Spinal cord (tissue), 9 donors: ENCODE measurements at regions not wholly inside any gene's neighbourhood (a gene's known extent, or its start where the extent isn't known, plus 50 kb on each side); places are given as distances from the start of the nearest gene placed in this dataset.

Source experiments
- DNase-seq, 6 donors: peaks; one replicate each; pipeline versions ENCODE4 v3.0.0 to v3.0.0-alpha.2; 2013 to 2015; ENCODE audit warnings: low spot score in 6 of 6, low read depth in 4 of 6
- H3K27ac ChIP-seq: one replicate; pipeline ENCODE4 v1.5.1; 2013; ENCODE audit warnings: low read depth, low read length, control low read depth
- H3K27me3 ChIP-seq: one replicate; pipeline ENCODE4 v1.6.1; 2013; ENCODE audit warnings: low read length; ENCODE audit not compliant: control insufficient read depth, insufficient read depth
- H3K36me3 ChIP-seq: one replicate; pipeline ENCODE4 v1.6.1; 2013; ENCODE audit warnings: low read length; ENCODE audit not compliant: control insufficient read depth, insufficient read depth
- H3K4me1 ChIP-seq: one replicate; pipeline ENCODE4 v1.6.1; 2013; ENCODE audit warnings: low read length; ENCODE audit not compliant: control insufficient read depth, insufficient read depth
- H3K4me3 ChIP-seq: one replicate; pipeline ENCODE4 v1.5.1; 2013; ENCODE audit warnings: low read depth, low read length, control low read depth
- H3K9me3 ChIP-seq: one replicate; pipeline ENCODE4 v1.6.1; 2013; ENCODE audit warnings: low read length; ENCODE audit not compliant: control insufficient read depth, insufficient read depth
- WGBS: methylation state at CpG from one replicate; pipeline ENCODE4 v1.1.5; 2013; ENCODE audit warnings: missing lambda C conversion rate; ENCODE audit not compliant: insufficient coverage; 5-methylcytosine and 5-hydroxymethylcytosine counted together
- donor health status: healthy.

- H3K4me1 ChIP-seq, result peaks cover 9% of the 10 kb centered on the region
- H3K27ac ChIP-seq, result no peak overlapping the region
- DNase-seq, result peak in 2 of 6 donors; percentile 50 to 77
- H3K4me3 ChIP-seq, result no peak overlapping the region
- WGBS, result no CpG with 5 or more reads among the region's 5 CpGs
- peaks cover 26% of the 10 kb centered on the region for H3K27me3 ChIP-seq
- no peaks in the 10 kb centered on the region for H3K9me3 ChIP-seq
- H3K36me3 ChIP-seq, result no peaks in the 10 kb centered on the region
Observed at GRCh38 chrX:13894888-13895565, 78.1 kb upstream of the GPM6B start.

- no peaks in the 10 kb centered on the region for H3K36me3 ChIP-seq
- H3K27ac ChIP-seq, result peak overlapping the region; percentile 27
- H3K27me3 ChIP-seq, result peaks cover 32% of the 10 kb centered on the region
- no peak overlapping the region for H3K4me3 ChIP-seq
- WGBS, result 43% methylated on average over 4 of the region's 5 CpGs
- DNase-seq, result no peak
- H3K4me1 ChIP-seq, result peaks cover 9% of the 10 kb centered on the region
- no peaks in the 10 kb centered on the region for H3K9me3 ChIP-seq
Observed at GRCh38 chrX:13893826-13894225, 76.9 kb upstream of the GPM6B start.

GRCh38 chrX:13892856-13893255 is 76.0 kb upstream of the GPM6B start:
- H3K27me3 ChIP-seq, result peaks cover 30% of the 10 kb centered on the region
- 100% methylated on average over 1 of the region's 3 CpGs for WGBS
- H3K9me3 ChIP-seq, result no peaks in the 10 kb centered on the region
- DNase-seq, result no peak
- H3K27ac ChIP-seq, result peak overlapping the region; percentile 42
- H3K4me1 ChIP-seq, result peaks cover 9% of the 10 kb centered on the region
- no peaks in the 10 kb centered on the region for H3K36me3 ChIP-seq
- no peak overlapping the region for H3K4me3 ChIP-seq

GRCh38 chrX:13891377-13892140 is 74.7 kb upstream of the GPM6B start:
- Histone ChIP-seq H3K27me3 (peaks cover 34% of the 10 kb centered on the region), H3K4me3 (no peak overlapping the region), H3K9me3 (no peaks in the 10 kb centered on the region), H3K36me3 (no peaks in the 10 kb centered on the region), H3K4me1 (peaks cover 9% of the 10 kb centered on the region), H3K27ac (peak overlapping the region; percentile 42)
- 39% methylated on average over 4 of the region's 7 CpGs for WGBS
- peak in 4 of 6 donors; percentile 35 to 88 (median 66) for DNase-seq

- H3K27ac ChIP-seq, result peak overlapping the region; percentile 42
- no peaks in the 10 kb centered on the region for H3K36me3 ChIP-seq
- 64% methylated on average over 1 of the region's 3 CpGs for WGBS
- peaks cover 9% of the 10 kb centered on the region for H3K4me1 ChIP-seq
- H3K9me3 ChIP-seq, result no peaks in the 10 kb centered on the region
- no peak for DNase-seq
- H3K27me3 ChIP-seq, result peaks cover 34% of the 10 kb centered on the region
- no peak overlapping the region for H3K4me3 ChIP-seq
Observed at GRCh38 chrX:13890806-13891205, 73.9 kb upstream of the GPM6B start.

- peak in 2 of 6 donors; percentile 83 to 84 for DNase-seq
- Histone ChIP-seq H3K4me3 (no peak overlapping the region), H3K27me3 (peaks cover 25% of the 10 kb centered on the region), H3K27ac (peak overlapping the region; percentile 80), H3K4me1 (peaks cover 9% of the 10 kb centered on the region), H3K9me3 (no peaks in the 10 kb centered on the region), H3K36me3 (no peaks in the 10 kb centered on the region)
- 51% methylated on average over 4 of the region's 8 CpGs for WGBS
Observed at GRCh38 chrX:13888284-13888683, 71.4 kb upstream of the GPM6B start.

GRCh38 chrX:13885591-13885990 is 68.7 kb upstream of the GPM6B start:
- DNase-seq, result no peak
- no CpG with 5 or more reads among the region's 9 CpGs for WGBS
- peaks cover 3% of the 10 kb centered on the region for H3K4me1 ChIP-seq
- H3K27ac ChIP-seq, result no peak overlapping the region
- no peaks in the 10 kb centered on the region for H3K36me3 ChIP-seq
- no peak overlapping the region for H3K4me3 ChIP-seq
- H3K27me3 ChIP-seq, result peaks cover 16% of the 10 kb centered on the region
- no peaks in the 10 kb centered on the region for H3K9me3 ChIP-seq

- DNase-seq, result peak in 1 of 6 donors; percentile 40
- no peaks in the 10 kb centered on the region for H3K9me3 ChIP-seq
- peak overlapping the region; percentile 1 for H3K27ac ChIP-seq
- H3K27me3 ChIP-seq, result peaks cover 18% of the 10 kb centered on the region
- H3K4me3 ChIP-seq, result no peak overlapping the region
- H3K4me1 ChIP-seq, result no peaks in the 10 kb centered on the region
- 58% methylated on average over 4 of the region's 4 CpGs for WGBS
- H3K36me3 ChIP-seq, result no peaks in the 10 kb centered on the region
Observed at GRCh38 chrX:13876652-13877051, 59.8 kb upstream of the GPM6B start.

- H3K9me3 ChIP-seq, result no peaks in the 10 kb centered on the region
- no peaks in the 10 kb centered on the region for H3K4me1 ChIP-seq
- no peaks in the 10 kb centered on the region for H3K36me3 ChIP-seq
- 62% methylated on average over 3 of the region's 3 CpGs for WGBS
- DNase-seq, result no peak
- H3K27ac ChIP-seq, result no peak overlapping the region
- peaks cover 28% of the 10 kb centered on the region for H3K27me3 ChIP-seq
- no peak overlapping the region for H3K4me3 ChIP-seq
Observed at GRCh38 chrX:13875572-13875971, 58.7 kb upstream of the GPM6B start.

- no peak for DNase-seq
- H3K27me3 ChIP-seq, result peaks cover 41% of the 10 kb centered on the region
- no peak overlapping the region for H3K4me3 ChIP-seq
- H3K27ac ChIP-seq, result no peak overlapping the region
- no peaks in the 10 kb centered on the region for H3K9me3 ChIP-seq
- H3K36me3 ChIP-seq, result no peaks in the 10 kb centered on the region
- peaks cover 8% of the 10 kb centered on the region for H3K4me1 ChIP-seq
Observed at GRCh38 chrX:13868591-13868990, 51.7 kb upstream of the GPM6B start.
